GM18505 (cell line): ENCODE measurements at regions not wholly inside any gene's neighbourhood (a gene's known extent, or its start where the extent isn't known, plus 50 kb on each side); places are given as distances from the start of the nearest gene placed in this dataset.

Source experiments
- ATAC-seq: cut with Tn5 transposase; IDR thresholded peaks from one replicate; pipeline ENCODE4 v1.9.1; 2021; ENCODE audit not compliant: unreplicated experiment
- POLR2A ChIP-seq: IDR thresholded peaks from 4 replicates; pipeline ENCODE4 v1.6.1; 2011; ENCODE audit warnings: borderline replicate concordance; ENCODE audit not compliant: insufficient read depth, insufficient read length; ENCODE audit errors: extremely low read depth

- TF ChIP-seq POLR2A = no peak
- no peak for ATAC-seq
Measured at GRCh38 chr4:14046642-14047041, 419.1 kb upstream of the BOD1L1 start.

- ATAC-seq = no peak
- TF ChIP-seq POLR2A = no peak
Measured at GRCh38 chr4:14047840-14048239, 420.3 kb upstream of the BOD1L1 start.

GRCh38 chr4:14049946-14050345 lies 422.4 kb upstream of the BOD1L1 start:
- TF ChIP-seq POLR2A = no peak
- no peak for ATAC-seq

GRCh38 chr4:14053291-14053690 lies 425.8 kb upstream of the BOD1L1 start:
- no peak for TF ChIP-seq POLR2A
- ATAC-seq = no peak

- TF ChIP-seq POLR2A = no peak
Measured at GRCh38 chr4:14054391-14054790, 426.9 kb upstream of the BOD1L1 start.

GRCh38 chr4:14059006-14059405 lies 431.5 kb upstream of the BOD1L1 start:
- no peak for TF ChIP-seq POLR2A
- no peak for ATAC-seq

More at GRCh38 chr4:14054391-14054790, 426.9 kb upstream of the BOD1L1 start:
- ATAC-seq = no peak

- TF ChIP-seq POLR2A = no peak
- ATAC-seq = no peak
Measured at GRCh38 chr4:14064984-14065383, 437.5 kb upstream of the BOD1L1 start.

- no peak for ATAC-seq
- TF ChIP-seq POLR2A = no peak
Measured at GRCh38 chr4:14065406-14065805, 437.9 kb upstream of the BOD1L1 start.

- TF ChIP-seq POLR2A = no peak
- ATAC-seq = no peak
Measured at GRCh38 chr4:14066979-14067378, 439.5 kb upstream of the BOD1L1 start.

- ATAC-seq = no peak
- no peak for TF ChIP-seq POLR2A
Measured at GRCh38 chr4:14069886-14070285, 442.4 kb upstream of the BOD1L1 start.

- no peak for ATAC-seq
- TF ChIP-seq POLR2A = no peak
Measured at GRCh38 chr4:14070289-14070880, 442.9 kb upstream of the BOD1L1 start.

- ATAC-seq = no peak
- TF ChIP-seq POLR2A = no peak
Measured at GRCh38 chr4:14072506-14072905, 445.0 kb upstream of the BOD1L1 start.

GRCh38 chr4:14076776-14077175 lies 449.3 kb upstream of the BOD1L1 start:
- no peak for TF ChIP-seq POLR2A
- ATAC-seq = no peak

GRCh38 chr4:14078326-14078725 lies 450.8 kb upstream of the BOD1L1 start:
- ATAC-seq = no peak
- TF ChIP-seq POLR2A = no peak

- TF ChIP-seq POLR2A = no peak
- no peak for ATAC-seq
Measured at GRCh38 chr4:14079601-14080000, 452.1 kb upstream of the BOD1L1 start.
